Brain microvascular endothelial cell (primary cell): ENCODE measurements at regions not wholly inside any gene's neighbourhood (a gene's known extent, or its start where the extent isn't known, plus 50 kb on each side); places are given as distances from the start of the nearest gene placed in this dataset.
A peak's percentile ranks its signal among the peaks of the same experiment; 100 is the strongest.

Source experiments
- DNase-seq: peaks from one replicate; pipeline ENCODE4 v3.0.0-alpha.2; 2020
- H3K27ac ChIP-seq: fragments of 250-450 bp; sonication (Bioruptor Pico); 2 replicates; pipeline ENCODE4 v1.5.1; 2020; ENCODE audit warnings: mild to moderate bottlenecking, moderate library complexity
- H3K27me3 ChIP-seq: fragments of 250-450 bp; sonication (Bioruptor Pico); replicated peaks from 2 replicates; pipeline ENCODE4 v1.5.1; 2020; ENCODE audit warnings: mild to moderate bottlenecking
- H3K36me3 ChIP-seq: fragments of 250-450 bp; sonication (Bioruptor Pico); replicated peaks from 2 replicates; pipeline ENCODE4 v1.5.1; 2020; ENCODE audit warnings: mild to moderate bottlenecking
- H3K4me3 ChIP-seq: 2 replicates; pipeline ENCODE4 v1.5.1; 2011; ENCODE audit warnings: low read depth, mild to moderate bottlenecking, control low read depth, low read length, moderate library complexity
- in situ Hi-C: cut with HindIII; loops from 2 replicates; pipeline ENCODE4 v1.10.0; 2017; ENCODE audit warnings: low sequenced_read_pairs, low pct_ligation_motif_present
- TF ChIP-seq, protein P1 (sequence below): IDR thresholded peaks from 2 replicates; pipeline ENCODE4 v1.5.1; 2011; ENCODE audit warnings: low read depth, mild to moderate bottlenecking, moderate library complexity, low read length, control low read depth, inconsistent platforms; ENCODE audit errors: missing control alignments

DNA sequence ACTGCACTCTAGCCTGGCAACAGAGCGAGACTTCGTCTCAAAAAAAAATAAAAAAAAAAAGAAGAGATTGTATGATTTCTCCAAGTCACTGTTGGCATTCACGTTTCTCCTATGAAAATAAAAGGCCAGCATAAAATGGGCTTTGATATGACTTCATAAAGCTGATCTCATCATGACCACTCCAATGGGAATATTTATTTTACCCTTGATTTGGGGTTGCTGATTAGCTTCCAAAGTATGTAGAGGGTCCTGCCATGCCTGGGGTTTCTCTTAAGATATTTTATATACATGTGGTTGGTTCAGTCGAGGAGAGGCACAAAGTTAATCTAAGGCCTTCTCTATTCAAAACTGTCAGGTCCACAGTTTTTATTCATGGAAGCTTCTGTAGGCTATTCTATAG, 247.0 kb upstream of the TNC start:
- H3K36me3 ChIP-seq: no peaks in the 10 kb centered on the region
- H3K27me3 ChIP-seq: no peaks in the 10 kb centered on the region
- no peak overlapping the region for H3K4me3 ChIP-seq
- TF ChIP-seq, protein P1, sequence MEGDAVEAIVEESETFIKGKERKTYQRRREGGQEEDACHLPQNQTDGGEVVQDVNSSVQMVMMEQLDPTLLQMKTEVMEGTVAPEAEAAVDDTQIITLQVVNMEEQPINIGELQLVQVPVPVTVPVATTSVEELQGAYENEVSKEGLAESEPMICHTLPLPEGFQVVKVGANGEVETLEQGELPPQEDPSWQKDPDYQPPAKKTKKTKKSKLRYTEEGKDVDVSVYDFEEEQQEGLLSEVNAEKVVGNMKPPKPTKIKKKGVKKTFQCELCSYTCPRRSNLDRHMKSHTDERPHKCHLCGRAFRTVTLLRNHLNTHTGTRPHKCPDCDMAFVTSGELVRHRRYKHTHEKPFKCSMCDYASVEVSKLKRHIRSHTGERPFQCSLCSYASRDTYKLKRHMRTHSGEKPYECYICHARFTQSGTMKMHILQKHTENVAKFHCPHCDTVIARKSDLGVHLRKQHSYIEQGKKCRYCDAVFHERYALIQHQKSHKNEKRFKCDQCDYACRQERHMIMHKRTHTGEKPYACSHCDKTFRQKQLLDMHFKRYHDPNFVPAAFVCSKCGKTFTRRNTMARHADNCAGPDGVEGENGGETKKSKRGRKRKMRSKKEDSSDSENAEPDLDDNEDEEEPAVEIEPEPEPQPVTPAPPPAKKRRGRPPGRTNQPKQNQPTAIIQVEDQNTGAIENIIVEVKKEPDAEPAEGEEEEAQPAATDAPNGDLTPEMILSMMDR: no peak
- no peak overlapping the region for H3K27ac ChIP-seq
- in situ Hi-C loops: no loop called here
- no peak for DNase-seq

DNA sequence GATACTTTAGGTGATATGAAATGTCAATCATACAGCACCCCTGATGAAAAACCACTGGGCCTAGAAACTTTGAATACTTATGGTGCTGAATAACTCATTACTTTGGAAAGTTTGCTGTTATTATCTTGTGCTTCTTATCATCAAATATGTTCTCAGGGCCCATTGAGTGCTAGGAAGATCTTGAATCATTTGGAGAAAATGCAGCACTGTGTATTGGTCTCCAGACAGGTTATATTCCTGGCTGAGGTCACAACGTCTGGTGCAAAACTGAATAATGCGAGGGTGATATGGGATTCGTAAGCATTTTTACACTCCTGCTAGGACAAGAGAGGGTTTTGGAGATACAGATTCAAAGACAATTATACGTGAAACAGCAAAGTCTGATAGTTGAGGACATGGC, 249.4 kb upstream of the TNC start:
- in situ Hi-C loops: no loop called here
- no peaks in the 10 kb centered on the region for H3K27me3 ChIP-seq
- H3K4me3 ChIP-seq: no peak overlapping the region
- H3K36me3 ChIP-seq: no peaks in the 10 kb centered on the region
- H3K27ac ChIP-seq: peak overlapping the region; percentile 50
- no peak for DNase-seq
- TF ChIP-seq, protein P1: no peak

DNA sequence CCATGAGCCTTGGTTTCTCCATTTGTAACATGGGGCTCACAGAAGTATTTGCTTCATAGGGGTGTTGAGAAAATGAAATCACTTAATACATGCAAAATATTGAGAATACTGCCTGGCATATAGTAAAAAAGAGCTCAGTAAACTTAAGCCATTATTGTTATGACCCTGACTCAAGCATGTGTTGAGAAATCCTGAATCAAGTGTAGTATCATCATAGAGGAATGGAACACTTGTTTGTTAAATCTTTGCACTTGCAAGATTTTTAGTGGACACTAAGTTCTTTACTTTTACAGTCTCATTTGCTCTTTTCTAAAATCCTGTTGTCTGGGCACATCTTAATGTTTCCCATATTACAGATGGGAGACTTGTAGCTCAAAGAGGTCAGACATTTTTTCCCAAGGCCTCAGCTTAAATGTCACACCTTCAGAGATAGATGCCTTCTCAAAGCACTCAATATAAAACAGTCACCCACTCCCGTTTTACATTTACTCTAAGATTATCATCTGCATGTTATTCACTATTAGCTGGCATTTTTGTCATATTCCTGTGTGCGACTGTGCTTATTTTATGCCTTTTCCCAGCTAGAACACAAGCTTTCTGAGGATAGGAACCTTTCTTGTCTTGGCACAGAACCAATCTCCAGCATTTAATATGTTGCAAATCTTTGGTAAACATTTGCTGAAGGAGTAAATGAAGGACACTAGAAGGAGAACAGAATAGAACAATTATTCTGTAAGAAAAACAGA, 250.0 kb upstream of the TNC start:
- no peak overlapping the region for H3K4me3 ChIP-seq
- TF ChIP-seq, protein P1: no peak
- in situ Hi-C loops: no loop called here
- no peak for DNase-seq
- H3K36me3 ChIP-seq: no peaks in the 10 kb centered on the region
- H3K27ac ChIP-seq: peak overlapping the region; percentile 50
- no peaks in the 10 kb centered on the region for H3K27me3 ChIP-seq

DNA sequence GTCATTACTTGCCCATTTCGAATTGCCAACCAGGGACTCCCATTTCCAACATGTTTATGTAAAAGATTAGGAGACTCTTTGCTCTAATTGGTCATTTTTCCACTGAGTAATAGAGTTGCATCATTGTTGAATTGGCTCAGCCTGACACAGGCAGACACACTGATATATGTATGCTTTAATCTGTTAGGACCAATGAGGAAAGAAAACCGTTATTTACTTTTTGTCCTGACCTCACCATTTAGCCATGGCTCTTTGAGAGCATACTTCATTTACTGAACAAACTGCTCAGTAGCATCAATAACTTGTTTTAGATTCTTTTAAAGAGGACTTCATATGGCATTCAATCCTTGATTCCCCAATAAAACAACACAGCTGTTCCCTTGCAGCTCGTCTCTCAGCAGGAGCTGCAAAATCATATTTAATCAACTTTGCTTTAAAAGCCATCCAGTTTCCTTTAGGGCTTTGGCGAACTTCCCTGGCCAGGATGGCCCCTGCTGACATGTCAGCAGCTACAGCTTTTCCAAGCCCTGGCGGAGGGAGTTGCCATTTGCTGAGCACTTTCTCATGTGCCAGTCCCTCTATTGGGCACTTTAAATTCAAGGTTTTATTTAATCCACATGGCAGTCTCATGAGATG, 251.5 kb upstream of the TNC start:
- H3K27ac ChIP-seq: peak overlapping the region; percentile 28
- H3K27me3 ChIP-seq: no peaks in the 10 kb centered on the region
- no peak overlapping the region for H3K4me3 ChIP-seq
- H3K36me3 ChIP-seq: no peaks in the 10 kb centered on the region
- DNase-seq: peak; percentile 66
- in situ Hi-C loops: no loop called here
- TF ChIP-seq, protein P1: no peak

DNA sequence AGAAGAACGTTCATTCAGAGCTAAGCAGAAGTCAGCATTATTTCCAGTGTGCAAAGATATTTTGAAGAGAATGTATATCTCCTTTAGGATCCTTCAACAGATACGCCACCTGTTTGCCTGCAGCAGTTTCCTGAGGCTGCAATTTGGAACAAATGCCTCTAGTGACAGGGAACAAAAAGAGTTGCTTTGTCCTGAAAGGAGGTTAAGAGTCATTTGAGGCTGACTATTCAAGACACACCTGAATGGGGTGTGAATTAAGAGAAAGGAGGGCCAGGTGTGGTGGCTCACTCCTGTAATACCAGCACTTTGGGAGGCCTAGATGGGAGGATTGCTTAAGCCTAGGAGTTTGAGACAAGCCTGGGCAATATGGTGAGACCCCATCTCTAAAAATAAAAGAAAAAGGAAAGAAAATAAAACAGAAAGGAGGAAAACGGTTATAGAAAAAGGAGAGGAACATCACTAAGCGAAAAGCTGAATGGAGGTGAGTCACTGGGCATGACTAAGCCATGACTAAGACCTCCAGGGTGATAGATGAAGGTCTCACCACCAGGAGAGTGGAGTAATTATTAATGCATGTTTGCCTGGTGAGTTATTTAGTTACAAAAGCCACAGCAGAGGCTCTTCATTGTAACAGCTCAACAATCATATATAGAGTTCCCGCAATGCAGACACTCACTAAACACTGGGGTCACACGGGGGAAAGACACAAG, 255.2 kb upstream of the TNC start:
- in situ Hi-C loops: no loop called here
- H3K36me3 ChIP-seq: no peaks in the 10 kb centered on the region
- TF ChIP-seq, protein P1: no peak
- no peaks in the 10 kb centered on the region for H3K27me3 ChIP-seq
- DNase-seq: peak; percentile 97
- H3K27ac ChIP-seq: peak overlapping the region; percentile 57
- H3K4me3 ChIP-seq: no peak overlapping the region
